Left ventricle myocardium inferior (tissue), 1 donor: ENCODE measurements at regions not wholly inside any gene's neighbourhood (a gene's known extent, or its start where the extent isn't known, plus 50 kb on each side); places are given as distances from the start of the nearest gene placed in this dataset.

Experiments
- DNase-seq: peaks from one replicate; pipeline ENCODE4 v3.0.0-alpha.2; 2020
- H3K27ac ChIP-seq: fragments of 200-600 bp; replicated peaks from 2 replicates; pipeline ENCODE4 v1.8.0; 2021
- H3K27me3 ChIP-seq: fragments of 200-600 bp; 2 replicates; pipeline ENCODE4 v1.8.0; 2021; ENCODE audit warnings: low read depth
- H3K36me3 ChIP-seq: fragments of 200-600 bp; 2 replicates; pipeline ENCODE4 v1.8.0; 2021
- H3K4me1 ChIP-seq: fragments of 200-600 bp; 2 replicates; pipeline ENCODE4 v1.8.0; 2021
- H3K4me3 ChIP-seq: fragments of 200-600 bp; 2 replicates; pipeline ENCODE4 v1.8.0; 2021; ENCODE audit warnings: mild to moderate bottlenecking, moderate library complexity
- H3K9me3 ChIP-seq: fragments of 200-600 bp; replicated peaks from 2 replicates; pipeline ENCODE4 v1.8.0; 2021
- CTCF ChIP-seq: fragments of 200-600 bp; IDR thresholded peaks from 2 replicates; pipeline ENCODE4 v1.8.0; 2021; ENCODE audit warnings: antibody characterized with exemption, mild to moderate bottlenecking, borderline replicate concordance
- intact Hi-C: fragments of 100-400 bp; cut with micrococcal nuclease; formaldehyde crosslinking; loops from one replicate; pipeline ENCODE4 v1.11.0; 2022
- donor health status: DM: no; HTN: yes; CAD: no; lungs with severe emphysema.

DNA sequence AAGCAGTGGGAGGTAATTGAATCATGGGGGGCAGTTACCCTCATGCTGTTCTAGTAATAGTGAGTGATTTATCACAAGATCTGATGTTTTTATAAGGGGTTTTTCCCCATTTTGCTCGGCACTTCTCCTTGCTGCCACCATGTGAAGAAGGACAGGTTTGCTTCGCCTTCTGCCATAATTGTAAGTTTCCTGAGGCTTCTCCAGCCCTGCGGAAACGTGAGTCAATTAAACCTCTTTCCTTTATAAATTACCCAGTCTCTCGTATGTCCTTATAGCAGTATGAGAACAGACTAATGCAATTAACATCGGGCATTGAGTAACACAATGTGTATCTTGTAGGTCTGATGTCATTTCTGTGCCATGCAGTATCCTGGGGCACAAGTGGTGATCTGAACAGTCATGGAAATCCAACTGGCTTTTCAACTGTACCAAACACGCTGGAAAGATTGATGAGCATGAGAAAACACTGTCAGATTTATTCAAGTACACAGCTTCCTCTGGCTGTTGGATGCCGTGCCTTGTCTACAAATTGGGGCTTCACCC is 208.6 kb upstream of the KIAA1217 start:
- no peaks in the 10 kb centered on the region for H3K9me3 ChIP-seq
- no peak overlapping the region for H3K4me3 ChIP-seq
- no peaks in the 10 kb centered on the region for H3K4me1 ChIP-seq
- TF ChIP-seq CTCF = no peak
- no peaks in the 10 kb centered on the region for H3K36me3 ChIP-seq
- no peak for DNase-seq
- H3K27ac ChIP-seq = no peak overlapping the region
- intact Hi-C loops = no loop called here
- no peaks in the 10 kb centered on the region for H3K27me3 ChIP-seq

GRCh38 chr10:24006741-24007140 is 202.2 kb upstream of the KIAA1217 start:
- no peak for TF ChIP-seq CTCF
- intact Hi-C loops = no loop called here
- Histone ChIP-seq H3K27ac (no peak overlapping the region), H3K4me1 (peaks cover 27% of the 10 kb centered on the region), H3K36me3 (no peaks in the 10 kb centered on the region), H3K4me3 (no peak overlapping the region), H3K9me3 (no peaks in the 10 kb centered on the region), H3K27me3 (no peaks in the 10 kb centered on the region)
- DNase-seq = no peak

- intact Hi-C loops = no loop called here
- DNase-seq = no peak
- Histone ChIP-seq H3K4me1 (peaks cover 27% of the 10 kb centered on the region), H3K27me3 (no peaks in the 10 kb centered on the region), H3K9me3 (no peaks in the 10 kb centered on the region), H3K36me3 (no peaks in the 10 kb centered on the region), H3K27ac (peak overlapping the region; percentile 70), H3K4me3 (no peak overlapping the region)
- TF ChIP-seq CTCF = no peak
These were observed 201.6 kb upstream of the KIAA1217 start for GRCh38 chr10:24007359-24007758.

GRCh38 chr10:24008164-24009091 is 200.5 kb upstream of the KIAA1217 start:
- Histone ChIP-seq H3K36me3 (no peaks in the 10 kb centered on the region), H3K4me1 (peaks cover 27% of the 10 kb centered on the region), H3K4me3 (peak overlapping the region; percentile 29), H3K27ac (peak overlapping the region; percentile 70), H3K9me3 (no peaks in the 10 kb centered on the region), H3K27me3 (no peaks in the 10 kb centered on the region)
- peak; percentile 16 for DNase-seq
- intact Hi-C loops = no loop called here
- no peak for TF ChIP-seq CTCF

DNA sequence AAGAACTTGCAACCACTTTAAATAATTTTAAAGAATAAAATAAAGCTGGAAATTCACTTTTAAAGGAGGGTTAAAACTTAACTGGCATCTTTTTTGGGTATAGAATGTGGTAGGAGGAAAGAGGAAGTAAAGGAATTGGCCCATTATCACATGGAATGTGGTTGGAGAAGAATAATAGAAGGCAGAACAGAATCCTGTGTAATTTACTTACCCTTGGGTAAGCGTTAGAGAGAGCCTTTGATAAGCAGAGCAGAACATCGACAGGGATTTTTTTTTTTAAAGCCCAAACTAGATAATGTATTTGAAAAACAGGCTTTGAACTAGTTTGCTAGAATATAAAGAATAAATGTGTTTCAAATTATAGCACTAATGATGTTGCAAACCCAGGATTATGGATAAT is 199.8 kb upstream of the KIAA1217 start:
- intact Hi-C loops = no loop called here
- Histone ChIP-seq H3K9me3 (no peaks in the 10 kb centered on the region), H3K4me3 (peak overlapping the region; percentile 29), H3K27ac (peak overlapping the region; percentile 70), H3K27me3 (no peaks in the 10 kb centered on the region), H3K4me1 (peaks cover 27% of the 10 kb centered on the region), H3K36me3 (no peaks in the 10 kb centered on the region)
- no peak for DNase-seq
- TF ChIP-seq CTCF = no peak
